ENCODE measurements at regions not wholly inside any gene's neighbourhood (a gene's known extent, or its start where the extent isn't known, plus 50 kb on each side); places are given as distances from the start of the nearest gene placed in this dataset.

DNA sequence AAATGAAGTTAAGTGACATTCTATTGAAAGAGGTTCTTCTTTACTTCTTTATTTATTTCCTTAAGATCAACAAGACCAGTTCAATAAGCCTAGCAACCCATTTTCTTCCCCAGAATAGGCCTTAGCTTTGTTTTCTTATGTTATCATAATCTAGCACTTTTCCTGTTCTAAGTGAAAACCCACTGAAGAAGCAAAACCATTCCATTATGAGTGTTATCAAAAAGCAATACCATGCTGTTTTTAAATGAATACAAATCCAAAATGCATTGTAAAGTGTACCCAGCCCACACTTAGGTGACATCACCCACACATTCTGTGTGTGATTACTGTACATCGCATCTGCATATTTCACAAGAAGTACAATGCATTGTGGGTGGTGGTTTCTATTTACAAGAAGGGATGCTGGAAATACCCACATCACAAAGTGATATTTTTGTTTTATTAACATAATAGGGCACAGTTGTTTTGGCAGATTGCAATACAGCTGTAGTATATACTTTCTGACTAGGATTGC, 679.5 kb downstream of the KCNJ3 start:
- no peak for DNase-seq (ENCODE audit: low read depth)
- TF ChIP-seq, protein P1, sequence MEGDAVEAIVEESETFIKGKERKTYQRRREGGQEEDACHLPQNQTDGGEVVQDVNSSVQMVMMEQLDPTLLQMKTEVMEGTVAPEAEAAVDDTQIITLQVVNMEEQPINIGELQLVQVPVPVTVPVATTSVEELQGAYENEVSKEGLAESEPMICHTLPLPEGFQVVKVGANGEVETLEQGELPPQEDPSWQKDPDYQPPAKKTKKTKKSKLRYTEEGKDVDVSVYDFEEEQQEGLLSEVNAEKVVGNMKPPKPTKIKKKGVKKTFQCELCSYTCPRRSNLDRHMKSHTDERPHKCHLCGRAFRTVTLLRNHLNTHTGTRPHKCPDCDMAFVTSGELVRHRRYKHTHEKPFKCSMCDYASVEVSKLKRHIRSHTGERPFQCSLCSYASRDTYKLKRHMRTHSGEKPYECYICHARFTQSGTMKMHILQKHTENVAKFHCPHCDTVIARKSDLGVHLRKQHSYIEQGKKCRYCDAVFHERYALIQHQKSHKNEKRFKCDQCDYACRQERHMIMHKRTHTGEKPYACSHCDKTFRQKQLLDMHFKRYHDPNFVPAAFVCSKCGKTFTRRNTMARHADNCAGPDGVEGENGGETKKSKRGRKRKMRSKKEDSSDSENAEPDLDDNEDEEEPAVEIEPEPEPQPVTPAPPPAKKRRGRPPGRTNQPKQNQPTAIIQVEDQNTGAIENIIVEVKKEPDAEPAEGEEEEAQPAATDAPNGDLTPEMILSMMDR (IDR thresholded peaks at IDR 0.05; ENCODE audit: control insufficient read depth, insufficient read depth, low read depth, low read length, missing control alignments), result no peak
- no peak overlapping the region for H3K4me3 ChIP-seq (ENCODE audit: control insufficient read depth, low read depth, low read length)

DNA sequence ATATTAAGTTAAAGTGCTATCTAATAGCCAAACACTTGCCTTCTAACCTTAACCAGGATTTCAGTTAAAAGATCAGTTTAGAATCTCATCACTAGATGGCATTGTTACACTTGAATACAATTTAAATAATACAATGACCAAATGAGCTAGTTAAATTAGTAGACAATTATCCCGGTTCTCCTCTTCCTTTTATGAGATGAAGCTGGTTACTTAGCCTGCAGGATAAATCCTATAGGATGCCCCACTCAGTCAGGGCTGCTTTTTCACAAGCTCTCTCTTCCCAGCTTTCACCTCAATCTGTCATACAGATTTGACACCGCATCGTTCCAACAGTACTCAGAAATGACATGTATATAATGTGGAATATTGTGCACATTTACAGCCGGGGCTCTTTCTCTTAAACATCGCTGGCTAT, 678.8 kb downstream of the KCNJ3 start:
- no peak overlapping the region for H3K4me3 ChIP-seq (ENCODE audit: control insufficient read depth, low read depth, low read length)
- peak; percentile 1 for DNase-seq (ENCODE audit: low read depth)
- TF ChIP-seq, protein P1 (IDR thresholded peaks at IDR 0.05; ENCODE audit: control insufficient read depth, insufficient read depth, low read depth, low read length, missing control alignments), result peak; percentile 13

DNA sequence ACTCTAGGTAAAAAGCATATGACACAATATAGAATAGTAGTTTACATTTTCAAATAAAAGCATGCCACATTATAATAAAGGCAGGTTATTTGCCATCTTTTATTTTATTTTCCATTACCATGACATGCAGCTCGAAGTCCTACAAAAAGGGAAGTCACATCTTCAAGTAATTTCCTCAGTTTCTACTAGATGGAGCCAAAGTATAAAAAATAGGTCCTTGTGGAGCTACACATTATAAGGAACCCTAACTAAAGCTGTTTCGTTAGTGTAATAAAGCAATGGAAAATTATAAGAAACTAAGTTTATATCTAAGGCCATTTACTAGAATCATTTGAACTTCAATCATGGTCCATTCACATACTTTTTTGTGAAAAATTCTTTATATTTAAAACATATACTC, 674.5 kb downstream of the KCNJ3 start:
- DNase-seq (ENCODE audit: low read depth), result no peak
- TF ChIP-seq, protein P1 (IDR thresholded peaks at IDR 0.05; ENCODE audit: control insufficient read depth, insufficient read depth, low read depth, low read length, missing control alignments), result no peak
- H3K4me3 ChIP-seq (ENCODE audit: control insufficient read depth, low read depth, low read length), result no peak overlapping the region

DNA sequence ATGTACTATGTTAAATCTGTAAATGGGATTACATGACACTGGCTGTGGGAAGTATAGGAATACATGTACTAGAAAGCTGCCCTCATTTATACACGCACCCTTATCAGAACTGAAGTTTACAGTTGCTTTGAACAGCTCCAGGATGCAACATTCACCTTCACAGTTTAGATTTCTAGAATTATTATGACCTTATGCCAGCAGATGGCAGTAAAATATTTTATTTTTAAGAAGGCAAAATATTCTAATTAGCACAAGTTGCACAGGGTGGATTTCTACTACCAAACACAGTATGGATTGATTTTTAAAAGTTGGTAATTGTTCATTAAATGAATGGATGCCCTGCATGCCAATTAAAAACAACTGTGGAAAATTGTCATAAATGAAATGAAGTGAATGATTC, 670.4 kb downstream of the KCNJ3 start:
- no peak for DNase-seq (ENCODE audit: low read depth)
- TF ChIP-seq, protein P1 (IDR thresholded peaks at IDR 0.05; ENCODE audit: control insufficient read depth, insufficient read depth, low read depth, low read length, missing control alignments), result peak; percentile 11

DNA sequence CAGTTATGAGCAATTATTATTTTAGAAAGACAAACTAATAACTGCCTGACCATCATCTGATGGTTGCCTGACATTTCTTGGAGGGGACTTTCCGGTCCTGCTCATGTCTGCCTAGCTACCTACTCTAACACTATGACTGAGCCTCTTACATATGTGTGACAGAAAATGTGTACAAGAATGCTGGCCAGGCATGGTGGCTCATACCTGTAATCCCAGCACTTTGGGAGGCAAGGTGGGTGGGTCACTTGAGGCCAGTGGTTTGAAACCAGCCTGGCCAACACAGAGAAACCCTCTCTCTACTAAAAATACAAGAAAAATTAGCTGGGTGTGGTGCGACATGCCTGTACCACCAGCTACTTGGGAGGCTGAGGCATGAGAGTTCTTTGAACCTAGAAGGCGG, 666.3 kb downstream of the KCNJ3 start:
- DNase-seq (ENCODE audit: low read depth), result no peak
- TF ChIP-seq, protein P1 (IDR thresholded peaks at IDR 0.05; ENCODE audit: control insufficient read depth, insufficient read depth, low read depth, low read length, missing control alignments), result no peak

More for the DNA sequence above, 670.4 kb downstream of the KCNJ3 start:
- H3K4me3 ChIP-seq (ENCODE audit: control insufficient read depth, low read depth, low read length), result no peak overlapping the region

DNA sequence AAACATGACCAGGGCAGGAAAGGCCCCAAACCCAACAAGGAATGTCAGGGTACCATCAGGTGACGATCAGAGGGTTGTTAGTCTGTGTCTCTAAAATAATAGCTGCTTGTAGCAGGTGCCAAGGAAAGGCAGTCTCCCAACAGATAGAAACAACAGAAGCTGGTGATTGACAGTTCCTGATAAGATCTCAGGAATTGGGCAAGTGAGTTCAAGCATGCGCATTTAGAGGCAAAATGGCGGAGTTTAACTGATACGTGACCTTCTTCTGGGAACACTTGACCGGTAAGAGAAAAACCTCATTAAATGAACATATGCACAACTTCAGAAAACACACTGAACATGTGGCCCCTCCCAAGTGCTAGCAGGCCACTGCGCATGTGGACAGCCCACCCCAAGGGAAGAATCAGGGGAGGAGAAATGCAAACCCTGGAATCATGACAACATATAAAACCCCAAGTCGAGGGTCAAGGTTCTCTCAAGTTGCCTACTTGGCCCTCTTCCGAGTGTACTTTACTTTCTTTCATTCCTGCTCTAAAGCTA, 664.9 kb downstream of the KCNJ3 start:
- no peak overlapping the region for H3K4me3 ChIP-seq (ENCODE audit: control insufficient read depth, low read depth, low read length)
- TF ChIP-seq, protein P1 (IDR thresholded peaks at IDR 0.05; ENCODE audit: control insufficient read depth, insufficient read depth, low read depth, low read length, missing control alignments), result no peak
- DNase-seq (ENCODE audit: low read depth), result no peak

More for the DNA sequence above, 666.3 kb downstream of the KCNJ3 start:
- no peak overlapping the region for H3K4me3 ChIP-seq (ENCODE audit: control insufficient read depth, low read depth, low read length)

Measured in AG09309 (cell line).